ENCODE measurements at regions not wholly inside any gene's neighbourhood (a gene's known extent, or its start where the extent isn't known, plus 50 kb on each side); places are given as distances from the start of the nearest gene placed in this dataset.

- no peak for DNase-seq
- ChIA-PET POLR2A (ENCODE audit: partially characterized antibody) (no interaction called here), CTCF (ENCODE audit: partially characterized antibody) (no interaction called here)
- Histone ChIP-seq H3K9me3 (ENCODE audit: control insufficient read depth in 1 of 2, low read length in 2 of 2) (no peaks in the 10 kb centered on the region), H3K36me3 (ENCODE audit: insufficient read depth, low read length) (no peaks in the 10 kb centered on the region), H3K27ac (ENCODE audit: low read depth, low read length) (no peak overlapping the region), H3K27me3 (ENCODE audit: insufficient read depth, low read length) (no peaks in the 10 kb centered on the region), H3K4me3 (ENCODE audit: low read length in 2 of 2) (no peak overlapping the region), H3K4me1 (ENCODE audit: insufficient read depth, low read length) (no peaks in the 10 kb centered on the region)
- H3K36me3 Mint-ChIP-seq, result no peaks in the 10 kb centered on the region
- H3K4me1 Mint-ChIP-seq, result no peaks in the 10 kb centered on the region
- peaks cover 0 to 12% (median 5%) of the 10 kb centered on the region in 8 donors for H3K9me3 Mint-ChIP-seq
- H3K4me3 Mint-ChIP-seq, result no peak overlapping the region
- no peaks in the 10 kb centered on the region for H3K27me3 Mint-ChIP-seq
- intact Hi-C loops (cut with micrococcal nuclease), result no loop called here
- H3K27ac Mint-ChIP-seq, result no peak overlapping the region
Measured at GRCh38 chr11:109349276-109350080, 72.5 kb upstream of the C11orf87 start.

GRCh38 chr11:109350091-109350490 lies 71.9 kb upstream of the C11orf87 start:
- DNase-seq, result no peak
- Histone ChIP-seq H3K4me1 (ENCODE audit: insufficient read depth, low read length) (no peaks in the 10 kb centered on the region), H3K9me3 (ENCODE audit: control insufficient read depth in 1 of 2, low read length in 2 of 2) (no peaks in the 10 kb centered on the region), H3K27ac (ENCODE audit: low read depth, low read length) (no peak overlapping the region), H3K36me3 (ENCODE audit: insufficient read depth, low read length) (no peaks in the 10 kb centered on the region), H3K27me3 (ENCODE audit: insufficient read depth, low read length) (no peaks in the 10 kb centered on the region), H3K4me3 (ENCODE audit: low read length in 2 of 2) (no peak overlapping the region)
- no peak overlapping the region for H3K4me3 Mint-ChIP-seq
- H3K27me3 Mint-ChIP-seq, result no peaks in the 10 kb centered on the region
- H3K4me1 Mint-ChIP-seq, result no peaks in the 10 kb centered on the region
- ChIA-PET CTCF (ENCODE audit: partially characterized antibody) (no interaction called here), POLR2A (ENCODE audit: partially characterized antibody) (no interaction called here)
- H3K9me3 Mint-ChIP-seq, result peaks cover 0 to 12% (median 4%) of the 10 kb centered on the region in 8 donors
- intact Hi-C loops (cut with micrococcal nuclease), result no loop called here
- H3K27ac Mint-ChIP-seq, result no peak overlapping the region
- H3K36me3 Mint-ChIP-seq, result no peaks in the 10 kb centered on the region

GRCh38 chr11:109362059-109362458 lies 59.9 kb upstream of the C11orf87 start:
- Histone ChIP-seq H3K4me3 (ENCODE audit: low read length in 2 of 2) (no peak overlapping the region), H3K36me3 (ENCODE audit: insufficient read depth, low read length) (no peaks in the 10 kb centered on the region), H3K4me1 (ENCODE audit: insufficient read depth, low read length) (no peaks in the 10 kb centered on the region), H3K27me3 (ENCODE audit: insufficient read depth, low read length) (no peaks in the 10 kb centered on the region), H3K27ac (ENCODE audit: low read depth, low read length) (no peak overlapping the region), H3K9me3 (ENCODE audit: control insufficient read depth in 1 of 2, low read length in 2 of 2) (no peaks in the 10 kb centered on the region)
- ChIA-PET POLR2A (ENCODE audit: partially characterized antibody) (no interaction called here), CTCF (ENCODE audit: partially characterized antibody) (interaction anchor here (1.1 kb wide), 1 partner anchor 68 kb away, joined by 3 read pairs; no protein-coding TSS in a partner anchor)
- peaks cover 0 to 4% (median 1%) of the 10 kb centered on the region in 8 donors for H3K9me3 Mint-ChIP-seq
- no peak overlapping the region for H3K27ac Mint-ChIP-seq
- DNase-seq, result no peak
- no peak overlapping the region for H3K4me3 Mint-ChIP-seq
- H3K27me3 Mint-ChIP-seq, result no peaks in the 10 kb centered on the region
- H3K36me3 Mint-ChIP-seq, result no peaks in the 10 kb centered on the region
- no peaks in the 10 kb centered on the region for H3K4me1 Mint-ChIP-seq
- intact Hi-C loops (cut with micrococcal nuclease), result no loop called here

- Mint-ChIP-seq H3K36me3 (no peaks in the 10 kb centered on the region), H3K9me3 (peaks cover 0 to 4% (median 1%) of the 10 kb centered on the region in 8 donors), H3K27me3 (no peaks in the 10 kb centered on the region), H3K4me3 (no peak overlapping the region), H3K27ac (no peak overlapping the region), H3K4me1 (no peaks in the 10 kb centered on the region)
- Histone ChIP-seq H3K4me3 (ENCODE audit: low read length in 2 of 2) (no peak overlapping the region), H3K27ac (ENCODE audit: low read depth, low read length) (no peak overlapping the region), H3K4me1 (ENCODE audit: insufficient read depth, low read length) (no peaks in the 10 kb centered on the region), H3K36me3 (ENCODE audit: insufficient read depth, low read length) (no peaks in the 10 kb centered on the region), H3K27me3 (ENCODE audit: insufficient read depth, low read length) (no peaks in the 10 kb centered on the region), H3K9me3 (ENCODE audit: control insufficient read depth in 1 of 2, low read length in 2 of 2) (no peaks in the 10 kb centered on the region)
- POLR2A ChIA-PET (ENCODE audit: partially characterized antibody), result interaction anchor here (0.6 kb wide), 1 partner anchor 444 kb away, joined by 3 read pairs; no protein-coding TSS in a partner anchor
- intact Hi-C loops (cut with micrococcal nuclease), result no loop called here
- no peak for DNase-seq
- CTCF ChIA-PET (ENCODE audit: partially characterized antibody), result no interaction called here
Measured at GRCh38 chr11:109363682-109364081, 58.3 kb upstream of the C11orf87 start.

GRCh38 chr11:109364851-109365250 lies 57.1 kb upstream of the C11orf87 start:
- H3K4me3 Mint-ChIP-seq, result no peak overlapping the region
- no peak overlapping the region for H3K27ac ChIP-seq (ENCODE audit: low read depth, low read length)
- H3K27me3 Mint-ChIP-seq, result no peaks in the 10 kb centered on the region
- no peaks in the 10 kb centered on the region for H3K36me3 ChIP-seq (ENCODE audit: insufficient read depth, low read length)
- no peaks in the 10 kb centered on the region for H3K36me3 Mint-ChIP-seq
- no peak for DNase-seq
- H3K4me1 ChIP-seq (ENCODE audit: insufficient read depth, low read length), result no peaks in the 10 kb centered on the region
- no peak overlapping the region for H3K4me3 ChIP-seq (ENCODE audit: low read length in 2 of 2)
- H3K27me3 ChIP-seq (ENCODE audit: insufficient read depth, low read length), result no peaks in the 10 kb centered on the region
- ChIA-PET POLR2A (ENCODE audit: partially characterized antibody) (no interaction called here), CTCF (ENCODE audit: partially characterized antibody) (no interaction called here)
- intact Hi-C loops (cut with micrococcal nuclease), result no loop called here
- H3K27ac Mint-ChIP-seq, result no peak overlapping the region
- no peaks in the 10 kb centered on the region for H3K9me3 ChIP-seq (ENCODE audit: control insufficient read depth in 1 of 2, low read length in 2 of 2)
- H3K4me1 Mint-ChIP-seq, result no peaks in the 10 kb centered on the region
- peaks cover 0 to 10% (median 3%) of the 10 kb centered on the region in 8 donors for H3K9me3 Mint-ChIP-seq

- Mint-ChIP-seq H3K4me1 (no peaks in the 10 kb centered on the region), H3K9me3 (peaks cover 0 to 14% (median 4%) of the 10 kb centered on the region in 8 donors), H3K4me3 (no peak overlapping the region), H3K36me3 (no peaks in the 10 kb centered on the region), H3K27me3 (no peaks in the 10 kb centered on the region), H3K27ac (no peak overlapping the region)
- no peak overlapping the region for H3K27ac ChIP-seq (ENCODE audit: low read depth, low read length)
- H3K4me1 ChIP-seq (ENCODE audit: insufficient read depth, low read length), result no peaks in the 10 kb centered on the region
- no peak for DNase-seq
- H3K9me3 ChIP-seq (ENCODE audit: control insufficient read depth in 1 of 2, low read length in 2 of 2), result no peaks in the 10 kb centered on the region
- intact Hi-C loops (cut with micrococcal nuclease), result no loop called here
- no peaks in the 10 kb centered on the region for H3K36me3 ChIP-seq (ENCODE audit: insufficient read depth, low read length)
- ChIA-PET CTCF (ENCODE audit: partially characterized antibody) (no interaction called here), POLR2A (ENCODE audit: partially characterized antibody) (no interaction called here)
- no peak overlapping the region for H3K4me3 ChIP-seq (ENCODE audit: low read length in 2 of 2)
- H3K27me3 ChIP-seq (ENCODE audit: insufficient read depth, low read length), result no peaks in the 10 kb centered on the region
Measured at GRCh38 chr11:109371444-109372176, 50.4 kb upstream of the C11orf87 start.
